Astrocyte (in vitro differentiated cells and primary cell): ENCODE measurements at regions not wholly inside any gene's neighbourhood (a gene's known extent, or its start where the extent isn't known, plus 50 kb on each side); places are given as distances from the start of the nearest gene placed in this dataset.

Source experiments
- DNase-seq: peaks from one replicate; pipeline ENCODE4 v3.0.0-alpha.2; 2010; ENCODE audit warnings: low read depth
- FAIRE-seq: peaks from 2 replicates; lab custom pipeline; 2011; peaks lifted over from hg19 to GRCh38; lab: Jason Lieb, UNC
- H2AFZ ChIP-seq: 2 replicates; pipeline ENCODE4 v1.6.0; 2012; ENCODE audit warnings: low read depth, low read length, inconsistent platforms
- H3K27ac ChIP-seq: 2 replicates; pipeline ENCODE4 v1.5.1; 2011; ENCODE audit warnings: low read depth, low read length, inconsistent platforms
- H3K27me3 ChIP-seq: 2 replicates; pipeline ENCODE4 v1.6.0; 2011; ENCODE audit warnings: low read length, inconsistent platforms; ENCODE audit not compliant: insufficient read depth
- H3K36me3 ChIP-seq: 2 replicates; pipeline ENCODE4 v1.5.1; 2011; ENCODE audit warnings: low read length, inconsistent platforms; ENCODE audit not compliant: insufficient read depth
- H3K4me1 ChIP-seq: 2 replicates; pipeline ENCODE4 v1.5.1; 2011; ENCODE audit warnings: low read length, inconsistent platforms; ENCODE audit not compliant: insufficient read depth
- H3K4me2 ChIP-seq: 2 replicates; pipeline ENCODE4 v1.6.0; 2012; ENCODE audit warnings: low read length, inconsistent platforms
- H3K4me3 ChIP-seq: 2 replicates; pipeline ENCODE4 v1.5.1; 2011; ENCODE audit warnings: low read depth, mild to moderate bottlenecking, low read length, inconsistent platforms; ENCODE audit not compliant: insufficient read depth
- H3K79me2 ChIP-seq: 2 replicates; pipeline ENCODE4 v1.6.0; 2012; ENCODE audit warnings: mild to moderate bottlenecking, low read length, inconsistent platforms; ENCODE audit not compliant: insufficient read depth
- H3K9ac ChIP-seq: 2 replicates; pipeline ENCODE4 v1.6.0; 2012; ENCODE audit warnings: mild to moderate bottlenecking, low read length, inconsistent platforms
- H3K9me3 ChIP-seq: 2 replicates; pipeline ENCODE4 v1.5.1; 2012; ENCODE audit warnings: low read depth, mild to moderate bottlenecking, low read length, inconsistent platforms; ENCODE audit not compliant: insufficient read depth
- H4K20me1 ChIP-seq: 2 replicates; pipeline ENCODE4 v1.6.0; 2012; ENCODE audit warnings: low read length, inconsistent platforms; ENCODE audit not compliant: insufficient read depth
- H3K27ac Mint-ChIP-seq: one replicate; pipeline ENCODE4 v1.8.0; 2021; ENCODE audit warnings: mild to moderate bottlenecking, mixed read lengths; ENCODE audit not compliant: unreplicated experiment
- H3K27me3 Mint-ChIP-seq: one replicate; pipeline ENCODE4 v1.8.0; 2021; ENCODE audit warnings: low read depth, mixed read lengths; ENCODE audit not compliant: unreplicated experiment
- H3K36me3 Mint-ChIP-seq: one replicate; pipeline ENCODE4 v1.8.0; 2021; ENCODE audit warnings: low read depth, mixed read lengths; ENCODE audit not compliant: unreplicated experiment
- H3K4me1 Mint-ChIP-seq: one replicate; pipeline ENCODE4 v1.8.0; 2021; ENCODE audit warnings: low read depth, mixed read lengths; ENCODE audit not compliant: unreplicated experiment
- H3K4me3 Mint-ChIP-seq: one replicate; pipeline ENCODE4 v1.8.0; 2021; ENCODE audit warnings: mild to moderate bottlenecking, moderate library complexity, mixed read lengths; ENCODE audit not compliant: unreplicated experiment
- H3K9me3 Mint-ChIP-seq: one replicate; pipeline ENCODE4 v1.8.0; 2021; ENCODE audit warnings: mild to moderate bottlenecking, mixed read lengths; ENCODE audit not compliant: unreplicated experiment
- CTCF ChIP-seq: IDR thresholded peaks from 2 replicates; pipeline ENCODE4 v1.5.1; 2011; ENCODE audit warnings: low read depth, mild to moderate bottlenecking, inconsistent platforms, low read length, moderate library complexity; ENCODE audit not compliant: insufficient read depth
- EZH2 ChIP-seq: IDR thresholded peaks from 2 replicates; pipeline ENCODE4 v1.6.1; 2012; ENCODE audit warnings: mild to moderate bottlenecking, low read length, inconsistent platforms; ENCODE audit not compliant: insufficient read depth

GRCh38 chr2:111634050-111634794 is 249.8 kb downstream of the ANAPC1 start:
- Histone ChIP-seq H3K9ac (no peak overlapping the region), H3K4me2 (no peak overlapping the region), H3K9me3 (no peaks in the 10 kb centered on the region), H4K20me1 (no peaks in the 10 kb centered on the region), H3K27me3 (no peaks in the 10 kb centered on the region), H3K4me3 (no peak overlapping the region), H3K4me1 (no peaks in the 10 kb centered on the region), H2AFZ (no peak overlapping the region), H3K27ac (no peak overlapping the region), H3K36me3 (no peaks in the 10 kb centered on the region), H3K79me2 (no peaks in the 10 kb centered on the region)
- peaks cover 9% of the 10 kb centered on the region for H3K4me1 Mint-ChIP-seq
- TF ChIP-seq CTCF (no peak), EZH2 (no peak)
- DNase-seq: no peak
- H3K9me3 Mint-ChIP-seq: peaks cover 29% of the 10 kb centered on the region
- no peak overlapping the region for H3K4me3 Mint-ChIP-seq
- FAIRE-seq: no peak
- H3K27ac Mint-ChIP-seq: no peak overlapping the region
- H3K36me3 Mint-ChIP-seq: peaks cover 2% of the 10 kb centered on the region
- H3K27me3 Mint-ChIP-seq: peaks cover 3% of the 10 kb centered on the region

- no peak for DNase-seq
- no peaks in the 10 kb centered on the region for H3K4me1 ChIP-seq
- H3K4me2 ChIP-seq: no peak overlapping the region
- Mint-ChIP-seq H3K27me3 (peaks cover 3% of the 10 kb centered on the region), H3K4me1 (peaks cover 9% of the 10 kb centered on the region), H3K27ac (no peak overlapping the region), H3K4me3 (no peak overlapping the region), H3K9me3 (peaks cover 32% of the 10 kb centered on the region), H3K36me3 (peaks cover 2% of the 10 kb centered on the region)
- H2AFZ ChIP-seq: no peak overlapping the region
- H3K9me3 ChIP-seq: no peaks in the 10 kb centered on the region
- TF ChIP-seq CTCF: no peak
- TF ChIP-seq EZH2: no peak
- H4K20me1 ChIP-seq: no peaks in the 10 kb centered on the region
- no peaks in the 10 kb centered on the region for H3K36me3 ChIP-seq
- no peaks in the 10 kb centered on the region for H3K79me2 ChIP-seq
- no peak overlapping the region for H3K27ac ChIP-seq
- no peak for FAIRE-seq
- no peaks in the 10 kb centered on the region for H3K27me3 ChIP-seq
- H3K9ac ChIP-seq: no peak overlapping the region
- no peak overlapping the region for H3K4me3 ChIP-seq
These were observed 248.9 kb downstream of the ANAPC1 start for GRCh38 chr2:111634995-111635538.

- no peak overlapping the region for H3K4me2 ChIP-seq
- H3K4me3 Mint-ChIP-seq: no peak overlapping the region
- no peaks in the 10 kb centered on the region for H3K36me3 ChIP-seq
- peaks cover 3% of the 10 kb centered on the region for H3K27me3 Mint-ChIP-seq
- no peaks in the 10 kb centered on the region for H3K27me3 ChIP-seq
- H3K27ac ChIP-seq: no peak overlapping the region
- H3K36me3 Mint-ChIP-seq: peaks cover 2% of the 10 kb centered on the region
- H3K4me1 ChIP-seq: no peaks in the 10 kb centered on the region
- peaks cover 9% of the 10 kb centered on the region for H3K4me1 Mint-ChIP-seq
- FAIRE-seq (no peak), DNase-seq (no peak)
- H3K9me3 Mint-ChIP-seq: peaks cover 25% of the 10 kb centered on the region
- no peaks in the 10 kb centered on the region for H3K9me3 ChIP-seq
- TF ChIP-seq EZH2: no peak
- no peak for TF ChIP-seq CTCF
- no peak overlapping the region for H2AFZ ChIP-seq
- no peak overlapping the region for H3K27ac Mint-ChIP-seq
- H3K4me3 ChIP-seq: no peak overlapping the region
- no peaks in the 10 kb centered on the region for H4K20me1 ChIP-seq
- H3K79me2 ChIP-seq: no peaks in the 10 kb centered on the region
- no peak overlapping the region for H3K9ac ChIP-seq
These were observed 247.1 kb downstream of the ANAPC1 start for GRCh38 chr2:111636905-111637304.
